HCT116 (cell line): ENCODE measurements at regions not wholly inside any gene's neighbourhood (a gene's known extent, or its start where the extent isn't known, plus 50 kb on each side); places are given as distances from the start of the nearest gene placed in this dataset.

Source experiments
- ATAC-seq: fragments of 200-7000 bp; cut with Tn5 transposase; 2 replicates; pipeline ENCODE4 v1.9.1; 2020; ENCODE audit warnings: mild to moderate bottlenecking, moderate library complexity
- BruUV-seq: library from RNA; stranded (reverse); fragments of 400-500 nt; replicated peaks from 2 replicates; lab custom pipeline; 2021; lab: Mats Ljungman, UMichigan
- CTCF ChIA-PET: fragments of 300-600 bp; sonication (Branson Sonifier 250); formaldehyde crosslinking; loops from one replicate; lab custom pipeline; 2021; ENCODE audit warnings: antibody characterized with exemption; lab: Charles Lee
- POLR2A ChIA-PET: fragments of 300-600, 350-600 bp; sonication (Branson Sonifier 250); formaldehyde crosslinking; loops from one replicate; lab custom pipeline; 2021; ENCODE audit warnings: antibody characterized with exemption; lab: Charles Lee
- RAD21 ChIA-PET, 2 experiments: fragments of 300-600 bp; sonication (Branson Sonifier 250); formaldehyde crosslinking; loops; one replicate each; lab custom pipeline; 2023; ENCODE audit warnings: low total read pairs in 2 of 2; ENCODE audit not compliant: uncharacterized antibody in 2 of 2, unreplicated experiment in 2 of 2, low non-redundant PET in 1 of 2; lab: Charles Lee
- DNase-seq: peaks from one replicate; pipeline ENCODE4 v3.0.0-alpha.2; 2010; ENCODE audit warnings: low read depth, low spot score
- H2AFZ ChIP-seq: fragments of 200-600 bp; shearing (Covaris generic), sonication (generic); 2 replicates; pipeline ENCODE4 v1.6.1; 2017; ENCODE audit warnings: low read depth, mixed run types, mixed read lengths, antibody characterized with exemption, low read length; ENCODE audit not compliant: poor library complexity, severe bottlenecking
- H3K27ac ChIP-seq: 2 replicates; pipeline ENCODE4 v1.5.1; 2012; ENCODE audit warnings: low read depth, low read length
- H3K27me3 ChIP-seq: fragments of 200-600 bp; sonication (generic); 2 replicates; pipeline ENCODE4 v1.6.1; 2016; ENCODE audit warnings: mixed run types, low read length, mixed read lengths; ENCODE audit not compliant: insufficient read depth
- H3K36me3 ChIP-seq, 2 experiments: fragments of 200-500 bp in 1 of 2; fragments of 200-600 bp in 1 of 2; sonication (Bioruptor generic) in 1 of 2; sonication (generic) in 1 of 2; 2 replicates each; pipeline versions ENCODE4 v1.5.1 to v1.6.1; 2014 to 2016; ENCODE audit warnings: low read length in 2 of 2, inconsistent platforms in 1 of 2, mixed read lengths in 1 of 2, mixed run types in 1 of 2; ENCODE audit not compliant: insufficient read depth in 2 of 2, control insufficient read depth in 1 of 2
- H3K4me1 ChIP-seq, 2 experiments: fragments of 200-600 bp in 1 of 2; sonication (generic) in 1 of 2; 2 replicates each; pipeline versions ENCODE4 v1.5.1 to v1.6.1; 2012 to 2017; ENCODE audit warnings: low read length in 2 of 2, inconsistent platforms in 1 of 2, mild to moderate bottlenecking in 1 of 2, mixed read lengths in 1 of 2, mixed run types in 1 of 2, moderate library complexity in 1 of 2; ENCODE audit not compliant: insufficient read depth in 2 of 2, control insufficient read depth in 1 of 2
- H3K4me2 ChIP-seq: fragments of 200-600 bp; sonication (generic); 2 replicates; pipeline ENCODE4 v1.6.1; 2017; ENCODE audit warnings: mixed run types, low read length, mixed read lengths
- H3K4me3 ChIP-seq, 2 experiments: fragments of 200-600 bp in 1 of 2; sonication (generic) in 1 of 2; replicated peaks in 1 of 2; 2 replicates each; pipeline ENCODE4 v1.5.1; 2011 to 2016; ENCODE audit warnings: low read length in 2 of 2, control low read depth in 1 of 2, low read depth in 1 of 2, mild to moderate bottlenecking in 1 of 2, mixed read lengths in 1 of 2, mixed run types in 1 of 2
- H3K79me2 ChIP-seq: fragments of 200-600 bp; sonication (generic); 2 replicates; pipeline ENCODE4 v1.6.1; 2017; ENCODE audit warnings: mild to moderate bottlenecking, mixed run types, low read length, moderate library complexity, mixed read lengths; ENCODE audit not compliant: insufficient read depth
- H3K9ac ChIP-seq: fragments of 200-600 bp; sonication (generic); 2 replicates; pipeline ENCODE4 v1.6.1; 2016; ENCODE audit warnings: low read length, mixed read lengths
- H3K9me2 ChIP-seq: fragments of 200-600 bp; sonication (generic), shearing (Covaris generic); 2 replicates; pipeline ENCODE4 v1.6.1; 2017; ENCODE audit warnings: mixed run types, mild to moderate bottlenecking, moderate library complexity; ENCODE audit not compliant: insufficient read depth
- H3K9me3 ChIP-seq, 2 experiments: fragments of 200-500 bp in 1 of 2; fragments of 200-600 bp in 1 of 2; sonication (Bioruptor generic) in 1 of 2; sonication (generic) in 1 of 2; 2 replicates each; pipeline ENCODE4 v1.6.1; 2014 to 2017; ENCODE audit warnings: low read length in 2 of 2, mixed read lengths in 2 of 2, inconsistent platforms in 1 of 2, low read depth in 1 of 2, mild to moderate bottlenecking in 1 of 2, mixed run types in 1 of 2, moderate library complexity in 1 of 2; ENCODE audit not compliant: control insufficient read depth in 1 of 2, insufficient read depth in 1 of 2
- H4K20me1 ChIP-seq: fragments of 200-600 bp; sonication (generic), shearing (Covaris generic); 2 replicates; pipeline ENCODE4 v1.6.1; 2017; ENCODE audit warnings: mixed run types, mild to moderate bottlenecking, moderate library complexity; ENCODE audit not compliant: insufficient read depth
- CBX3 ChIP-seq: IDR thresholded peaks from 2 replicates; pipeline ENCODE4 v1.6.1; 2012; ENCODE audit warnings: low read depth
- CEBPB ChIP-seq: IDR thresholded peaks from 2 replicates; pipeline ENCODE4 v1.6.1; 2012; ENCODE audit warnings: low read depth
- ELF1 ChIP-seq: IDR thresholded peaks from 2 replicates; pipeline ENCODE4 v1.6.1; 2012; ENCODE audit warnings: low read depth, borderline replicate concordance
- EZH2 ChIP-seq: fragments of 200-600 bp; sonication (generic); IDR thresholded peaks from 2 replicates; pipeline ENCODE4 v1.6.1; 2017; ENCODE audit warnings: antibody characterized with exemption, mixed run types
- FOSL1 ChIP-seq: IDR thresholded peaks from 2 replicates; pipeline ENCODE4 v1.6.1; 2012; ENCODE audit warnings: low read depth
- MAX ChIP-seq: IDR thresholded peaks from 2 replicates; pipeline ENCODE4 v1.6.1; 2012
- POLR2A ChIP-seq: IDR thresholded peaks from 2 replicates; pipeline ENCODE4 v1.7.0; 2011; ENCODE audit warnings: borderline replicate concordance; ENCODE audit not compliant: insufficient read depth, insufficient read length; ENCODE audit errors: extremely low read depth
- RAD21 ChIP-seq: IDR thresholded peaks from 2 replicates; pipeline ENCODE4 v1.6.1; 2012; ENCODE audit warnings: low read depth, mild to moderate bottlenecking
- REST ChIP-seq: IDR thresholded peaks from 2 replicates; pipeline ENCODE4 v1.6.1; 2012; ENCODE audit warnings: low read depth
- SP1 ChIP-seq: IDR thresholded peaks from 2 replicates; pipeline ENCODE4 v1.6.1; 2012; ENCODE audit warnings: low read depth
- TCF7L2 ChIP-seq: IDR thresholded peaks from 2 replicates; pipeline ENCODE4 v1.7.0; 2011; ENCODE audit warnings: borderline replicate concordance, inconsistent platforms; ENCODE audit not compliant: insufficient read depth, insufficient read length; ENCODE audit errors: extremely low read depth
- YY1 ChIP-seq: IDR thresholded peaks from 2 replicates; pipeline ENCODE4 v1.6.1; 2011; ENCODE audit warnings: low read length, low read depth, moderate library complexity, mild to moderate bottlenecking; ENCODE audit not compliant: insufficient replicate concordance; ENCODE audit errors: extremely low read depth
- ZFX ChIP-seq: fragments of 450-650 bp; IDR thresholded peaks from 2 replicates; pipeline ENCODE4 v1.6.1; 2017
- intact Hi-C: fragments of 100-400 bp; cut with micrococcal nuclease; formaldehyde crosslinking; loops from 2 replicates; pipeline ENCODE4 v1.10.0; 2022

DNA sequence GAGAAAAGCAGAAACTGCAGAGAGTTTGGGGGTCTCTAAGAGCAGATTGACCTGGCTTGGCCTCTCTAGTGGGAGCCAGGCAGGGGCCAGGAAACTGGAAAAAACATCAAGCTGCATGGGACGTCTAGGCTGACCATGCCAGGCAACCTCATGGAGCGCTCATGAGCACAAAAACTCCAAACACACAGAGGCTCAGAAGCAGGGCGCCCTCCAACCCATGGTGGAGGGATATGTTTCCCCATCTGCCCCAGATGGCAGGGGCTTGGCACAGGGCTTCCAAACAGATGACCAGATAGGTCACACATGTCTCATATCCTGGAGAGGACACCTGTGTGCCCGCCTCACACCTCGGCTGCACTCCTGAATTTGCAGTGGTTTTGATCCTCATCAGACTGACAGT is 879.0 kb downstream of the UQCRFS1 start:
- ATAC-seq, result no peak
- ChIA-PET CTCF (no interaction called here), RAD21 (no interaction called here), POLR2A (no interaction called here)
- Histone ChIP-seq H3K4me3 (no peak overlapping the region), H3K27me3 (no peaks in the 10 kb centered on the region), H3K4me2 (no peak overlapping the region), H3K9me2 (no peaks in the 10 kb centered on the region), H3K36me3 (no peaks in the 10 kb centered on the region), H3K4me1 (no peaks in the 10 kb centered on the region), H2AFZ (no peak overlapping the region), H3K79me2 (no peaks in the 10 kb centered on the region), H3K9ac (no peak overlapping the region), H3K9me3 (peaks cover 0 to 21% of the 10 kb centered on the region in 2 experiments; a peak in 2 of 4 replicates), H3K27ac (no peak overlapping the region), H4K20me1 (no peaks in the 10 kb centered on the region)
- no TSS peak for BruUV-seq
- no peak for TF ChIP-seq REST
- TF ChIP-seq RAD21, result no peak
- no peak for TF ChIP-seq SP1
- no peak for TF ChIP-seq POLR2A
- no peak for TF ChIP-seq CBX3
- TF ChIP-seq FOSL1, result no peak
- no peak for TF ChIP-seq YY1
- TF ChIP-seq CEBPB, result no peak
- no peak for TF ChIP-seq MAX
- no peak for TF ChIP-seq TCF7L2
- no peak for TF ChIP-seq EZH2
- TF ChIP-seq ZFX, result no peak
- no peak for TF ChIP-seq ELF1
- intact Hi-C loops, result no loop called here
- no peak for DNase-seq
